ENCODE measurements at regions not wholly inside any gene's neighbourhood (a gene's known extent, or its start where the extent isn't known, plus 50 kb on each side); places are given as distances from the start of the nearest gene placed in this dataset.

DNA sequence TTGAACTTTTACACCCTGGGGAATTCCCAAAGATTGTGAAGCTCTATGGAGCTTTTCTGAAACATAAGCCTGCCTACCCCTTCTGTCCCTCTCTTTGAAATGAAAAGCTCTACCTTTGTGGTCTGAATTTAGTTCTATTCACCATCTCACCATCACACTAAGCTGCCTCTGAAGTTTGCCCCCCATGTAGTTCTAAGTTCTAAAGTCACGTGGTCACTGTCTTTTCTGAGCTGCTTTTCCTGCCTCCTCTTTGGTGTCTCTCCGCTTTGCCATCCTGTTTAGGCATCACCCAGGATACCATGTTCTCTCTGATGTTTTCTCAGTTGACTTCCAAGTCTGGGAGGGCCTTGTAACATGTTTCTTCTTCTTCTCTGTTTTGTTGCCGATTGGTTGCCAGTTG lies 2206.6 kb downstream of the MAT2B start:
- DNase-seq: no peak
- Histone ChIP-seq H3K36me3 (no peaks in the 10 kb centered on the region), H3K9me3 (no peaks in the 10 kb centered on the region), H3K27ac (no peak overlapping the region), H3K4me1 (no peaks in the 10 kb centered on the region), H3K27me3 (no peaks in the 10 kb centered on the region), H3K4me3 (no peak overlapping the region)
- no peak for TF ChIP-seq POLR2AphosphoS5 (IDR thresholded peaks at IDR 0.05)
- no peak for TF ChIP-seq POLR2A (IDR thresholded peaks at IDR 0.05)
- no peak for TF ChIP-seq EP300 (IDR thresholded peaks at IDR 0.05; ENCODE audit: low read depth)
- TF ChIP-seq, protein P1, sequence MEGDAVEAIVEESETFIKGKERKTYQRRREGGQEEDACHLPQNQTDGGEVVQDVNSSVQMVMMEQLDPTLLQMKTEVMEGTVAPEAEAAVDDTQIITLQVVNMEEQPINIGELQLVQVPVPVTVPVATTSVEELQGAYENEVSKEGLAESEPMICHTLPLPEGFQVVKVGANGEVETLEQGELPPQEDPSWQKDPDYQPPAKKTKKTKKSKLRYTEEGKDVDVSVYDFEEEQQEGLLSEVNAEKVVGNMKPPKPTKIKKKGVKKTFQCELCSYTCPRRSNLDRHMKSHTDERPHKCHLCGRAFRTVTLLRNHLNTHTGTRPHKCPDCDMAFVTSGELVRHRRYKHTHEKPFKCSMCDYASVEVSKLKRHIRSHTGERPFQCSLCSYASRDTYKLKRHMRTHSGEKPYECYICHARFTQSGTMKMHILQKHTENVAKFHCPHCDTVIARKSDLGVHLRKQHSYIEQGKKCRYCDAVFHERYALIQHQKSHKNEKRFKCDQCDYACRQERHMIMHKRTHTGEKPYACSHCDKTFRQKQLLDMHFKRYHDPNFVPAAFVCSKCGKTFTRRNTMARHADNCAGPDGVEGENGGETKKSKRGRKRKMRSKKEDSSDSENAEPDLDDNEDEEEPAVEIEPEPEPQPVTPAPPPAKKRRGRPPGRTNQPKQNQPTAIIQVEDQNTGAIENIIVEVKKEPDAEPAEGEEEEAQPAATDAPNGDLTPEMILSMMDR (IDR thresholded peaks at IDR 0.05): no peak
- 82 to 87% methylated on average over 3 of the region's 3 CpGs for WGBS, 2 donors (ENCODE audit: low coverage in 1 of 2)
- in situ Hi-C loops (cut with MboI; ENCODE audit: low pct_ligation_motif_present in 1 of 4, low pct_unique_long_range_greater_than_20kb in 1 of 4, low sequenced_read_pairs in 3 of 4): no loop called here
- intact Hi-C loops (cut with DNase I; ENCODE audit: low total_unique reads): loop anchor here (10.0 kb wide), 1 partner anchor 583 kb away; no protein-coding TSS in a partner anchor

DNA sequence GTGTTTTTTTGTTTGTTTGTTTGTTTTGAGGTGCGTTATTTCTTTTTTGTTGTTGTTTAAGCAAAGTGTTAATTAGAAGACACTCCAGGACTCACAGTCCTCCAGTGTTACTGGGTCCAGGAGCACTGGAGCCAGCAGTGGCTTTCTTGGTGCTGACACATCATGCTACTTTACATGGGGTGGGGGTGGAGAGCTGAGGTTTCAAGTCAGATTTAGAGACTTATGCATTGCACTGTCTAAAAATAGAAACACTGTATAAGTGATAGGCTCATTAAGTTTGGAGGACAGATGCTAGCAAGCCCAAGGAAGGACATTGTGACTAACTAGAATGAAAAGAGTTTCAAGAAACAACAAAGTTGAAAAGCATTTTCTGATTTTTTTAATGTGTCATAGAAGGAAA lies 2209.2 kb downstream of the MAT2B start:
- no peaks in the 10 kb centered on the region for H3K36me3 ChIP-seq
- no peaks in the 10 kb centered on the region for H3K9me3 ChIP-seq
- no peak overlapping the region for H3K27ac ChIP-seq
- WGBS, 2 donors (ENCODE audit: low coverage in 1 of 2): 82 to 100% methylated on average over 1 of the region's 1 CpG
- DNase-seq: no peak
- intact Hi-C loops (cut with DNase I; ENCODE audit: low total_unique reads): loop anchor here (10.0 kb wide), 1 partner anchor 580 kb away; no protein-coding TSS in a partner anchor
- TF ChIP-seq, protein P1 (IDR thresholded peaks at IDR 0.05): no peak
- TF ChIP-seq EP300 (IDR thresholded peaks at IDR 0.05; ENCODE audit: low read depth) (no peak), POLR2A (IDR thresholded peaks at IDR 0.05) (no peak), POLR2AphosphoS5 (IDR thresholded peaks at IDR 0.05) (no peak)
- in situ Hi-C loops (cut with MboI; ENCODE audit: low pct_ligation_motif_present in 1 of 4, low pct_unique_long_range_greater_than_20kb in 1 of 4, low sequenced_read_pairs in 3 of 4): no loop called here
- H3K4me3 ChIP-seq: no peak overlapping the region
- H3K27me3 ChIP-seq: no peaks in the 10 kb centered on the region
- H3K4me1 ChIP-seq: no peaks in the 10 kb centered on the region

DNA sequence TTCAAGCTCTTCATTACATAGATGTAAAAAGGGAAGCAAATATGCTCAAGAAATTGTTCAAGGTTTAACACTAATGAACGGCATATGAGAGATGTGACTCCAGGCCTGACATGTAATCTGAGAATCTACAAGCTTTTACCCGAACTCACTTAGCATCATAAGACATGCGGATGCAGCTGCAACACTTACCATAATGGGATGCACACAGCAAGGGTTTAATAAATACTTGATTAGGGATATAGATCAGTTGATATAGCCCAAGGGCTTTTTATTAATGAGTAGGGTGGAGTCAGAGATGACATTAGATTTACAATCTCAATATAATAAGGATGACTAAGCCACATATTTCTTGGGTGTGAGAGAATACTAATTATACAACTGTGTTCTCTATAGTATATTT lies 2215.5 kb downstream of the MAT2B start:
- WGBS, 2 donors (ENCODE audit: low coverage in 1 of 2): 84 to 90% methylated on average over 3 of the region's 3 CpGs
- H3K27me3 ChIP-seq: no peaks in the 10 kb centered on the region
- no peaks in the 10 kb centered on the region for H3K4me1 ChIP-seq

DNA sequence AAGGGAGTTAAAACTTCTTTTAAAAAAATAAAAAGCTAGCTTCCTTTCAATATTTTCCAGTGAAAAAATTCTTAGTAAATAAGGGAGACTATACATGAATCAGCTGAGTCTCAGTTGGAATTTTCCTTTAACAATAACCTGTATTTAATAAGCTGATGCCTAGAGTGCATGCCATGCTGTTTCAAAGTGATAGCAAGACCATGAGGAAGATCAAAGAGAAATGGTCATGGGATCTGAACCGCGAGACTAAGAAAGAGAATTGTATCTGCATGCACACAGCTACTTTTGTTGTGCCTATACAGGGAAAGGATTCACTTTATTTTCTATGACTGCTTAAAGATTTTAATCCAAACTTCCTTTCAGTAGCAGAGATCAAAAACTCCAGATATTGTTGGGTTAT lies 2217.0 kb downstream of the MAT2B start:
- intact Hi-C loops (cut with DNase I; ENCODE audit: low total_unique reads): no loop called here
- no peaks in the 10 kb centered on the region for H3K9me3 ChIP-seq
- WGBS, 2 donors (ENCODE audit: low coverage in 1 of 2): 93 to 100% methylated on average over 2 of the region's 2 CpGs

More for the DNA sequence above, 2215.5 kb downstream of the MAT2B start:
- intact Hi-C loops (cut with DNase I; ENCODE audit: low total_unique reads): no loop called here
- no peak overlapping the region for H3K4me3 ChIP-seq
- in situ Hi-C loops (cut with MboI; ENCODE audit: low pct_ligation_motif_present in 1 of 4, low pct_unique_long_range_greater_than_20kb in 1 of 4, low sequenced_read_pairs in 3 of 4): no loop called here
- H3K9me3 ChIP-seq: no peaks in the 10 kb centered on the region
- no peaks in the 10 kb centered on the region for H3K36me3 ChIP-seq
- no peak overlapping the region for H3K27ac ChIP-seq
- no peak for DNase-seq
- TF ChIP-seq POLR2A (IDR thresholded peaks at IDR 0.05) (no peak), POLR2AphosphoS5 (IDR thresholded peaks at IDR 0.05) (no peak), EP300 (IDR thresholded peaks at IDR 0.05; ENCODE audit: low read depth) (no peak)
- TF ChIP-seq, protein P1 (IDR thresholded peaks at IDR 0.05): no peak

More for the DNA sequence above, 2217.0 kb downstream of the MAT2B start:
- Histone ChIP-seq H3K27me3 (no peaks in the 10 kb centered on the region), H3K4me1 (no peaks in the 10 kb centered on the region), H3K36me3 (no peaks in the 10 kb centered on the region), H3K27ac (no peak overlapping the region), H3K4me3 (no peak overlapping the region)
- no peak for DNase-seq
- in situ Hi-C loops (cut with MboI; ENCODE audit: low pct_ligation_motif_present in 1 of 4, low pct_unique_long_range_greater_than_20kb in 1 of 4, low sequenced_read_pairs in 3 of 4): no loop called here
- TF ChIP-seq POLR2A (IDR thresholded peaks at IDR 0.05) (no peak), POLR2AphosphoS5 (IDR thresholded peaks at IDR 0.05) (no peak), EP300 (IDR thresholded peaks at IDR 0.05; ENCODE audit: low read depth) (no peak)
- TF ChIP-seq, protein P1 (IDR thresholded peaks at IDR 0.05): no peak

All from transverse colon (tissue), 4 donors.